GM21825 (cell line): ENCODE measurements at regions not wholly inside any gene's neighbourhood (a gene's known extent, or its start where the extent isn't known, plus 50 kb on each side); places are given as distances from the start of the nearest gene placed in this dataset.

Source experiments
- ATAC-seq: cut with Tn5 transposase; IDR thresholded peaks from one replicate; pipeline ENCODE4 v1.9.1; 2021; ENCODE audit warnings: mild to moderate bottlenecking, moderate library complexity; ENCODE audit not compliant: unreplicated experiment

- no peak for ATAC-seq
Measured at GRCh38 chr2:66317268-66317890, 117.5 kb upstream of the MEIS1 start.

GRCh38 chr2:66306483-66306882 is 128.4 kb upstream of the MEIS1 start:
- ATAC-seq, result no peak

- no peak for ATAC-seq
Measured at GRCh38 chr2:66305718-66306117, 129.2 kb upstream of the MEIS1 start.

GRCh38 chr2:66303471-66303870 is 131.5 kb upstream of the MEIS1 start:
- no peak for ATAC-seq

GRCh38 chr2:66301767-66302140 is 133.2 kb upstream of the MEIS1 start:
- no peak for ATAC-seq

GRCh38 chr2:66301022-66301766 is 133.7 kb upstream of the MEIS1 start:
- ATAC-seq, result no peak

- no peak for ATAC-seq
Measured at GRCh38 chr2:66283787-66284186, 151.1 kb upstream of the MEIS1 start.

- no peak for ATAC-seq
Measured at GRCh38 chr2:66281980-66282379, 152.9 kb upstream of the MEIS1 start.

- no peak for ATAC-seq
Measured at GRCh38 chr2:66279024-66279423, 155.9 kb upstream of the MEIS1 start.

- no peak for ATAC-seq
Measured at GRCh38 chr2:66275984-66276383, 158.9 kb upstream of the MEIS1 start.

- no peak for ATAC-seq
Measured at GRCh38 chr2:66273933-66274490, 160.9 kb upstream of the MEIS1 start.

- no peak for ATAC-seq
Measured at GRCh38 chr2:66272751-66273150, 162.2 kb upstream of the MEIS1 start.

GRCh38 chr2:66271777-66272176 is 163.1 kb upstream of the MEIS1 start:
- no peak for ATAC-seq

GRCh38 chr2:66270247-66270646 is 164.7 kb upstream of the MEIS1 start:
- no peak for ATAC-seq

GRCh38 chr2:66269166-66269565 is 165.8 kb upstream of the MEIS1 start:
- no peak for ATAC-seq

- no peak for ATAC-seq
Measured at GRCh38 chr2:66268756-66269155, 166.2 kb upstream of the MEIS1 start.

- ATAC-seq, result no peak
Measured at GRCh38 chr2:66264354-66264753, 170.6 kb upstream of the MEIS1 start.

GRCh38 chr2:66255867-66256266 is 179.1 kb upstream of the MEIS1 start:
- no peak for ATAC-seq

- no peak for ATAC-seq
Measured at GRCh38 chr2:66255136-66255535, 179.8 kb upstream of the MEIS1 start.

- no peak for ATAC-seq
Measured at GRCh38 chr2:66253066-66253465, 181.9 kb upstream of the MEIS1 start.

- ATAC-seq, result no peak
Measured at GRCh38 chr2:66252109-66252508, 182.8 kb upstream of the MEIS1 start.

GRCh38 chr2:66251573-66251972 is 183.4 kb upstream of the MEIS1 start:
- no peak for ATAC-seq
